HK-2 (cell line): ENCODE measurements at regions not wholly inside any gene's neighbourhood (a gene's known extent, or its start where the extent isn't known, plus 50 kb on each side); places are given as distances from the start of the nearest gene placed in this dataset.

ENCODE experiments used
- DNase-seq: peaks from one replicate; pipeline ENCODE4 v3.0.0-alpha.2; 2018; ENCODE audit not compliant: unreplicated experiment

GRCh38 chr2:38450509-38450908, 73.4 kb upstream of the ATL2 start:
- no peak for DNase-seq

- no peak for DNase-seq
These were observed 71.8 kb upstream of the ATL2 start for GRCh38 chr2:38448692-38449410.

- no peak for DNase-seq
These were observed 70.0 kb upstream of the ATL2 start for GRCh38 chr2:38446906-38447561.

- no peak for DNase-seq
These were observed 69.3 kb upstream of the ATL2 start for GRCh38 chr2:38446418-38446817.

GRCh38 chr2:38444247-38444646, 67.2 kb upstream of the ATL2 start:
- no peak for DNase-seq

- no peak for DNase-seq
These were observed 65.8 kb upstream of the ATL2 start for GRCh38 chr2:38442643-38443541.

- DNase-seq: no peak
These were observed 64.3 kb upstream of the ATL2 start for GRCh38 chr2:38441346-38441745.

GRCh38 chr2:38440655-38441054, 63.6 kb upstream of the ATL2 start:
- DNase-seq: no peak

GRCh38 chr2:38439863-38440262, 62.8 kb upstream of the ATL2 start:
- no peak for DNase-seq

GRCh38 chr2:38438883-38439612, 62.0 kb upstream of the ATL2 start:
- no peak for DNase-seq

- no peak for DNase-seq
These were observed 61.2 kb upstream of the ATL2 start for GRCh38 chr2:38438133-38438882.

- DNase-seq: no peak
These were observed 59.2 kb upstream of the ATL2 start for GRCh38 chr2:38436227-38436664.

GRCh38 chr2:38435775-38436174, 58.7 kb upstream of the ATL2 start:
- no peak for DNase-seq

GRCh38 chr2:38434595-38434994, 57.5 kb upstream of the ATL2 start:
- DNase-seq: no peak

GRCh38 chr2:38433607-38433975, 56.5 kb upstream of the ATL2 start:
- DNase-seq: no peak

GRCh38 chr2:38432820-38433606, 55.9 kb upstream of the ATL2 start:
- no peak for DNase-seq

- no peak for DNase-seq
These were observed 53.6 kb upstream of the ATL2 start for GRCh38 chr2:38430597-38431207.

GRCh38 chr2:38430196-38430595, 53.1 kb upstream of the ATL2 start:
- DNase-seq: no peak

- no peak for DNase-seq
These were observed 50.9 kb upstream of the ATL2 start for GRCh38 chr2:38427936-38428335.

GRCh38 chr2:38427054-38427453, 50.0 kb upstream of the ATL2 start:
- DNase-seq: no peak
